Glutamatergic neuron (in vitro differentiated cells): ENCODE measurements at regions not wholly inside any gene's neighbourhood (a gene's known extent, or its start where the extent isn't known, plus 50 kb on each side); places are given as distances from the start of the nearest gene placed in this dataset.

Source experiments
- DNase-seq: peaks from one replicate; pipeline ENCODE4 v3.0.0; 2022
- H3K27ac Mint-ChIP-seq: one replicate; pipeline ENCODE4 v1.8.0; 2020; ENCODE audit warnings: mild to moderate bottlenecking, mixed read lengths, inconsistent platforms; ENCODE audit not compliant: unreplicated experiment
- H3K27me3 Mint-ChIP-seq: one replicate; pipeline ENCODE4 v1.8.0; 2020; ENCODE audit warnings: mild to moderate bottlenecking, moderate library complexity, mixed read lengths, inconsistent platforms; ENCODE audit not compliant: unreplicated experiment
- H3K36me3 Mint-ChIP-seq: one replicate; pipeline ENCODE4 v1.8.0; 2020; ENCODE audit warnings: mild to moderate bottlenecking, mixed read lengths, inconsistent platforms; ENCODE audit not compliant: unreplicated experiment
- H3K4me1 Mint-ChIP-seq: one replicate; pipeline ENCODE4 v1.8.0; 2020; ENCODE audit warnings: mild to moderate bottlenecking, low read depth, mixed read lengths, inconsistent platforms; ENCODE audit not compliant: unreplicated experiment
- H3K4me3 Mint-ChIP-seq: one replicate; pipeline ENCODE4 v1.8.0; 2020; ENCODE audit warnings: mild to moderate bottlenecking, mixed read lengths, inconsistent platforms; ENCODE audit not compliant: unreplicated experiment
- H3K9me3 Mint-ChIP-seq: one replicate; pipeline ENCODE4 v1.8.0; 2020; ENCODE audit warnings: mild to moderate bottlenecking, moderate library complexity, mixed read lengths, inconsistent platforms; ENCODE audit not compliant: unreplicated experiment
- CTCF ChIP-seq: fragments of 200-600 bp; sonication (generic); IDR thresholded peaks from one replicate; pipeline ENCODE4 v1.5.0; 2021; ENCODE audit not compliant: partially characterized antibody, unreplicated experiment

- Mint-ChIP-seq H3K4me1 (peaks cover under 1% of the 10 kb centered on the region), H3K4me3 (no peak overlapping the region), H3K27me3 (peaks cover 3% of the 10 kb centered on the region), H3K27ac (no peak overlapping the region), H3K36me3 (peaks cover 5% of the 10 kb centered on the region), H3K9me3 (no peaks in the 10 kb centered on the region)
- no peak for DNase-seq
- no peak for TF ChIP-seq CTCF
Observed at GRCh38 chr2:121969166-121969565, 213.7 kb downstream of the TSN start.

- DNase-seq: no peak
- no peak for TF ChIP-seq CTCF
- no peaks in the 10 kb centered on the region for H3K9me3 Mint-ChIP-seq
- peaks cover 5% of the 10 kb centered on the region for H3K36me3 Mint-ChIP-seq
- no peak overlapping the region for H3K4me3 Mint-ChIP-seq
- peaks cover 7% of the 10 kb centered on the region for H3K4me1 Mint-ChIP-seq
- H3K27ac Mint-ChIP-seq: no peak overlapping the region
- H3K27me3 Mint-ChIP-seq: peaks cover 5% of the 10 kb centered on the region
Observed at GRCh38 chr2:121969766-121970639, 214.6 kb downstream of the TSN start.

GRCh38 chr2:121972203-121972602 lies 216.8 kb downstream of the TSN start:
- Mint-ChIP-seq H3K36me3 (no peaks in the 10 kb centered on the region), H3K9me3 (peaks cover 3% of the 10 kb centered on the region), H3K27me3 (peaks cover 4% of the 10 kb centered on the region), H3K4me1 (peaks cover 10% of the 10 kb centered on the region), H3K27ac (no peak overlapping the region), H3K4me3 (no peak overlapping the region)
- DNase-seq: no peak
- no peak for TF ChIP-seq CTCF

GRCh38 chr2:121974897-121975661 lies 219.6 kb downstream of the TSN start:
- peak; percentile 67 for TF ChIP-seq CTCF
- H3K4me3 Mint-ChIP-seq: no peak overlapping the region
- DNase-seq: peak; percentile 53
- no peak overlapping the region for H3K27ac Mint-ChIP-seq
- peaks cover 10% of the 10 kb centered on the region for H3K4me1 Mint-ChIP-seq
- H3K9me3 Mint-ChIP-seq: peaks cover 3% of the 10 kb centered on the region
- H3K36me3 Mint-ChIP-seq: no peaks in the 10 kb centered on the region
- H3K27me3 Mint-ChIP-seq: peaks cover 8% of the 10 kb centered on the region

GRCh38 chr2:121976926-121977325 lies 221.5 kb downstream of the TSN start:
- H3K4me3 Mint-ChIP-seq: no peak overlapping the region
- H3K36me3 Mint-ChIP-seq: no peaks in the 10 kb centered on the region
- H3K27me3 Mint-ChIP-seq: peaks cover 8% of the 10 kb centered on the region
- no peak overlapping the region for H3K27ac Mint-ChIP-seq
- no peak for TF ChIP-seq CTCF
- peaks cover 10% of the 10 kb centered on the region for H3K4me1 Mint-ChIP-seq
- no peak for DNase-seq
- peaks cover 3% of the 10 kb centered on the region for H3K9me3 Mint-ChIP-seq
